GM18868 (cell line): ENCODE measurements at regions not wholly inside any gene's neighbourhood (a gene's known extent, or its start where the extent isn't known, plus 50 kb on each side); places are given as distances from the start of the nearest gene placed in this dataset.

Source experiments
- ATAC-seq: cut with Tn5 transposase; IDR thresholded peaks from one replicate; pipeline ENCODE4 v1.9.1; 2021; ENCODE audit warnings: mild to moderate bottlenecking, moderate library complexity; ENCODE audit not compliant: unreplicated experiment

GRCh38 chr16:27712251-27712711 lies 162.3 kb downstream of the KATNIP start:
- ATAC-seq: no peak

GRCh38 chr16:27717726-27718125 lies 167.8 kb downstream of the KATNIP start:
- ATAC-seq: no peak

GRCh38 chr16:27718201-27719105 lies 168.5 kb downstream of the KATNIP start:
- no peak for ATAC-seq

GRCh38 chr16:27719106-27719445 lies 169.1 kb downstream of the KATNIP start:
- ATAC-seq: no peak

- no peak for ATAC-seq
These were observed 171.0 kb downstream of the KATNIP start for GRCh38 chr16:27720731-27721530.

GRCh38 chr16:27721531-27722181 lies 171.7 kb downstream of the KATNIP start:
- no peak for ATAC-seq

- no peak for ATAC-seq
These were observed 172.3 kb downstream of the KATNIP start for GRCh38 chr16:27722207-27722606.

- no peak for ATAC-seq
These were observed 173.0 kb downstream of the KATNIP start for GRCh38 chr16:27722892-27723450.

- ATAC-seq: no peak
These were observed 174.0 kb downstream of the KATNIP start for GRCh38 chr16:27723711-27724481.

- no peak for ATAC-seq
These were observed 174.7 kb downstream of the KATNIP start for GRCh38 chr16:27724482-27725235.

- ATAC-seq: no peak
These were observed 175.5 kb downstream of the KATNIP start for GRCh38 chr16:27725236-27726000.

- no peak for ATAC-seq
These were observed 176.8 kb downstream of the KATNIP start for GRCh38 chr16:27726621-27727261.

- no peak for ATAC-seq
These were observed 178.0 kb downstream of the KATNIP start for GRCh38 chr16:27727941-27728340.

- ATAC-seq: no peak
These were observed 178.7 kb downstream of the KATNIP start for GRCh38 chr16:27728691-27729090.

- no peak for ATAC-seq
These were observed 179.8 kb downstream of the KATNIP start for GRCh38 chr16:27729516-27730304.

- no peak for ATAC-seq
These were observed 180.8 kb downstream of the KATNIP start for GRCh38 chr16:27730661-27731210.

GRCh38 chr16:27735031-27735430 lies 185.1 kb downstream of the KATNIP start:
- ATAC-seq: no peak
